NCI-H69 (cell line): ENCODE measurements at regions not wholly inside any gene's neighbourhood (a gene's known extent, or its start where the extent isn't known, plus 50 kb on each side); places are given as distances from the start of the nearest gene placed in this dataset.
"Not testable (repeated sequence)": the region's sequence is repeated elsewhere in the genome, so short reads cannot be mapped to it uniquely, and the experiment has no call there.

Source experiments
- DNase-seq: peaks from one replicate; lab custom pipeline; 2025; lab: John Stamatoyannopoulos, UW

GRCh38 chr6:125431971-125432370 is 130.2 kb upstream of the HDDC2 start:
- peak; percentile 36 for DNase-seq

GRCh38 chr6:125432963-125433362 is 131.2 kb upstream of the HDDC2 start:
- DNase-seq, result peak; percentile 55

GRCh38 chr6:125434760-125435159 is 133.0 kb upstream of the HDDC2 start:
- DNase-seq, result no peak

- no peak for DNase-seq
These were observed 137.7 kb upstream of the HDDC2 start for GRCh38 chr6:125439512-125439911.

- DNase-seq, result no peak
These were observed 142.5 kb upstream of the HDDC2 start for GRCh38 chr6:125444006-125444923.

GRCh38 chr6:125445054-125445453 is 143.3 kb upstream of the HDDC2 start:
- DNase-seq, result no peak

- DNase-seq, result no peak
These were observed 144.2 kb upstream of the HDDC2 start for GRCh38 chr6:125446011-125446410.

GRCh38 chr6:125451750-125452149 is 150.0 kb upstream of the HDDC2 start:
- DNase-seq, result no peak

- no peak for DNase-seq
These were observed 151.7 kb upstream of the HDDC2 start for GRCh38 chr6:125453516-125453915.

GRCh38 chr6:125454351-125454750 is 152.6 kb upstream of the HDDC2 start:
- DNase-seq, result no peak

GRCh38 chr6:125458493-125458892 is 156.7 kb upstream of the HDDC2 start:
- not testable (repeated sequence) for DNase-seq

GRCh38 chr6:125465332-125465731 is 163.6 kb upstream of the HDDC2 start:
- DNase-seq, result not testable (repeated sequence)

- DNase-seq, result peak; percentile 20
These were observed 168.1 kb upstream of the HDDC2 start for GRCh38 chr6:125469915-125470314.

GRCh38 chr6:125471667-125472066 is 169.9 kb upstream of the HDDC2 start:
- DNase-seq, result peak; percentile 37

GRCh38 chr6:125474061-125474460 is 172.3 kb upstream of the HDDC2 start:
- DNase-seq, result no peak

- no peak for DNase-seq
These were observed 175.4 kb upstream of the HDDC2 start for GRCh38 chr6:125477156-125477555.

- DNase-seq, result no peak
These were observed 176.1 kb upstream of the HDDC2 start for GRCh38 chr6:125477844-125478243.

GRCh38 chr6:125480146-125480545 is 178.4 kb upstream of the HDDC2 start:
- DNase-seq, result no peak

GRCh38 chr6:125480571-125480970 is 178.8 kb upstream of the HDDC2 start:
- DNase-seq, result peak; percentile 18

- no peak for DNase-seq
These were observed 179.3 kb upstream of the HDDC2 start for GRCh38 chr6:125481056-125481455.

GRCh38 chr6:125485757-125486156 is 184.0 kb upstream of the HDDC2 start:
- no peak for DNase-seq

- peak; percentile 63 for DNase-seq
These were observed 185.1 kb upstream of the HDDC2 start for GRCh38 chr6:125486881-125487280.

- no peak for DNase-seq
These were observed 188.0 kb upstream of the HDDC2 start for GRCh38 chr6:125489579-125490285.
